ENCODE measurements at regions not wholly inside any gene's neighbourhood (a gene's known extent, or its start where the extent isn't known, plus 50 kb on each side); places are given as distances from the start of the nearest gene placed in this dataset.
A peak's percentile ranks its signal among the peaks of the same experiment; 100 is the strongest.
"Not testable (repeated sequence)": the region's sequence is repeated elsewhere in the genome, so short reads cannot be mapped to it uniquely, and the experiment has no call there.

- DNase-seq; intact Hi-C loops (cut with DNase I): not testable (repeated sequence)
These were observed 69.9 kb downstream of the ALG1L2 start for GRCh38 chr3:130151555-130151954.

GRCh38 chr3:130153247-130153646 is 71.6 kb downstream of the ALG1L2 start:
- DNase-seq; intact Hi-C loops (cut with DNase I): not testable (repeated sequence)

- intact Hi-C loops (cut with DNase I); DNase-seq: not testable (repeated sequence)
These were observed 73.8 kb downstream of the ALG1L2 start for GRCh38 chr3:130155464-130155863.

- intact Hi-C loops (cut with DNase I); DNase-seq: not testable (repeated sequence)
These were observed 85.2 kb downstream of the ALG1L2 start for GRCh38 chr3:130166856-130167255.

GRCh38 chr3:130175195-130175594 is 93.6 kb downstream of the ALG1L2 start:
- intact Hi-C loops (cut with DNase I); DNase-seq: not testable (repeated sequence)

GRCh38 chr3:130176476-130177256 is 95.0 kb downstream of the ALG1L2 start:
- intact Hi-C loops (cut with DNase I); DNase-seq: not testable (repeated sequence)

GRCh38 chr3:130178835-130179234 is 97.2 kb downstream of the ALG1L2 start:
- intact Hi-C loops (cut with DNase I); DNase-seq: not testable (repeated sequence)

- intact Hi-C loops (cut with DNase I); DNase-seq: not testable (repeated sequence)
These were observed 97.8 kb downstream of the ALG1L2 start for GRCh38 chr3:130179353-130179970.

- DNase-seq; intact Hi-C loops (cut with DNase I): not testable (repeated sequence)
These were observed 100.8 kb downstream of the ALG1L2 start for GRCh38 chr3:130182475-130182874.

GRCh38 chr3:130183689-130184088 is 102.1 kb downstream of the ALG1L2 start:
- DNase-seq; intact Hi-C loops (cut with DNase I): not testable (repeated sequence)

- DNase-seq; intact Hi-C loops (cut with DNase I): not testable (repeated sequence)
These were observed 102.8 kb downstream of the ALG1L2 start for GRCh38 chr3:130184152-130185024.

- DNase-seq; intact Hi-C loops (cut with DNase I): not testable (repeated sequence)
These were observed 119.6 kb downstream of the ALG1L2 start for GRCh38 chr3:130201272-130201671.

- intact Hi-C loops (cut with DNase I); DNase-seq: not testable (repeated sequence)
These were observed 122.0 kb downstream of the ALG1L2 start for GRCh38 chr3:130203633-130204032.

- no peak for DNase-seq
- intact Hi-C loops (cut with DNase I) = no loop called here
These were observed 117.9 kb upstream of the COL6A5 start for GRCh38 chr3:130227540-130227939.

- intact Hi-C loops (cut with DNase I) = no loop called here
- DNase-seq = peak in 1 of 10 donors; percentile 8
These were observed 102.5 kb upstream of the COL6A5 start for GRCh38 chr3:130242850-130243569.

GRCh38 chr3:130243808-130244207 is 101.7 kb upstream of the COL6A5 start:
- DNase-seq = no peak
- intact Hi-C loops (cut with DNase I) = no loop called here

GRCh38 chr3:130250982-130251381 is 94.5 kb upstream of the COL6A5 start:
- intact Hi-C loops (cut with DNase I) = no loop called here
- DNase-seq = peak in 2 of 10 donors; percentile 71 to 73

- intact Hi-C loops (cut with DNase I) = no loop called here
These were observed 90.0 kb upstream of the COL6A5 start for GRCh38 chr3:130255442-130255841.

GRCh38 chr3:130256821-130257340 is 88.6 kb upstream of the COL6A5 start:
- no peak for DNase-seq
- intact Hi-C loops (cut with DNase I) = no loop called here

More at GRCh38 chr3:130255442-130255841, 90.0 kb upstream of the COL6A5 start:
- DNase-seq = no peak

- intact Hi-C loops (cut with DNase I) = no loop called here
- DNase-seq = peak in 4 of 10 donors; percentile 5 to 78 (median 43)
These were observed 86.9 kb upstream of the COL6A5 start for GRCh38 chr3:130258532-130258952.
